Activated naive CD4-positive, alpha-beta T cell treated with anti-CD3 and anti-CD28 coated beads, Interleukin-2, amount 50 U/mL, for 24 hours (primary cell): ENCODE measurements at regions not wholly inside any gene's neighbourhood (a gene's known extent, or its start where the extent isn't known, plus 50 kb on each side); places are given as distances from the start of the nearest gene placed in this dataset.
A peak's percentile ranks its signal among the peaks of the same experiment; 100 is the strongest.

Experiments used
- H3K27ac Mint-ChIP-seq: one replicate; pipeline ENCODE4 v1.8.0; 2021; ENCODE audit warnings: mild to moderate bottlenecking, mixed read lengths
- H3K27me3 Mint-ChIP-seq: one replicate; pipeline ENCODE4 v1.8.0; 2021; ENCODE audit warnings: mixed read lengths
- H3K36me3 Mint-ChIP-seq: one replicate; pipeline ENCODE4 v1.8.0; 2021; ENCODE audit warnings: mixed read lengths
- H3K4me1 Mint-ChIP-seq: one replicate; pipeline ENCODE4 v1.8.0; 2021; ENCODE audit warnings: mixed read lengths
- H3K4me3 Mint-ChIP-seq: one replicate; pipeline ENCODE4 v1.8.0; 2021; ENCODE audit warnings: mild to moderate bottlenecking, mixed read lengths
- H3K9me3 Mint-ChIP-seq: one replicate; pipeline ENCODE4 v1.8.0; 2021; ENCODE audit warnings: mixed read lengths

GRCh38 chr9:88775037-88775471 is 216.2 kb upstream of the S1PR3 start:
- no peak overlapping the region for H3K4me3 Mint-ChIP-seq
- H3K27me3 Mint-ChIP-seq: peaks cover 6% of the 10 kb centered on the region
- H3K4me1 Mint-ChIP-seq: no peaks in the 10 kb centered on the region
- no peak overlapping the region for H3K27ac Mint-ChIP-seq
- H3K36me3 Mint-ChIP-seq: no peaks in the 10 kb centered on the region
- H3K9me3 Mint-ChIP-seq: no peaks in the 10 kb centered on the region

- Mint-ChIP-seq H3K9me3 (no peaks in the 10 kb centered on the region), H3K4me1 (no peaks in the 10 kb centered on the region), H3K36me3 (no peaks in the 10 kb centered on the region), H3K27me3 (peaks cover 6% of the 10 kb centered on the region), H3K4me3 (no peak overlapping the region), H3K27ac (no peak overlapping the region)
Measured at GRCh38 chr9:88775559-88775958, 215.7 kb upstream of the S1PR3 start.

- peaks cover 6% of the 10 kb centered on the region for H3K27me3 Mint-ChIP-seq
- H3K36me3 Mint-ChIP-seq: no peaks in the 10 kb centered on the region
- H3K4me3 Mint-ChIP-seq: no peak overlapping the region
- no peak overlapping the region for H3K27ac Mint-ChIP-seq
- H3K9me3 Mint-ChIP-seq: no peaks in the 10 kb centered on the region
- no peaks in the 10 kb centered on the region for H3K4me1 Mint-ChIP-seq
Measured at GRCh38 chr9:88775966-88776365, 215.3 kb upstream of the S1PR3 start.

GRCh38 chr9:88776717-88777497 is 214.4 kb upstream of the S1PR3 start:
- Mint-ChIP-seq H3K4me3 (no peak overlapping the region), H3K36me3 (no peaks in the 10 kb centered on the region), H3K9me3 (no peaks in the 10 kb centered on the region), H3K4me1 (no peaks in the 10 kb centered on the region), H3K27ac (no peak overlapping the region), H3K27me3 (peaks cover 8% of the 10 kb centered on the region)

GRCh38 chr9:88777498-88778312 is 213.6 kb upstream of the S1PR3 start:
- Mint-ChIP-seq H3K9me3 (no peaks in the 10 kb centered on the region), H3K27me3 (peaks cover 8% of the 10 kb centered on the region), H3K27ac (no peak overlapping the region), H3K36me3 (no peaks in the 10 kb centered on the region), H3K4me3 (no peak overlapping the region), H3K4me1 (no peaks in the 10 kb centered on the region)

- Mint-ChIP-seq H3K36me3 (no peaks in the 10 kb centered on the region), H3K9me3 (no peaks in the 10 kb centered on the region), H3K4me1 (no peaks in the 10 kb centered on the region), H3K27me3 (peaks cover 4% of the 10 kb centered on the region), H3K27ac (no peak overlapping the region), H3K4me3 (no peak overlapping the region)
Measured at GRCh38 chr9:88781628-88782391, 209.5 kb upstream of the S1PR3 start.

- no peak overlapping the region for H3K4me3 Mint-ChIP-seq
Measured at GRCh38 chr9:88782931-88783710, 208.1 kb upstream of the S1PR3 start.

GRCh38 chr9:88783711-88784083 is 207.6 kb upstream of the S1PR3 start:
- peaks cover 4% of the 10 kb centered on the region for H3K27me3 Mint-ChIP-seq
- H3K36me3 Mint-ChIP-seq: no peaks in the 10 kb centered on the region
- no peak overlapping the region for H3K4me3 Mint-ChIP-seq
- H3K9me3 Mint-ChIP-seq: no peaks in the 10 kb centered on the region
- no peaks in the 10 kb centered on the region for H3K4me1 Mint-ChIP-seq
- no peak overlapping the region for H3K27ac Mint-ChIP-seq

More at GRCh38 chr9:88782931-88783710, 208.1 kb upstream of the S1PR3 start:
- Mint-ChIP-seq H3K4me1 (no peaks in the 10 kb centered on the region), H3K27me3 (peaks cover 4% of the 10 kb centered on the region), H3K27ac (no peak overlapping the region), H3K9me3 (no peaks in the 10 kb centered on the region), H3K36me3 (no peaks in the 10 kb centered on the region)

- peaks cover 4% of the 10 kb centered on the region for H3K27me3 Mint-ChIP-seq
- H3K4me1 Mint-ChIP-seq: no peaks in the 10 kb centered on the region
- no peak overlapping the region for H3K27ac Mint-ChIP-seq
- H3K4me3 Mint-ChIP-seq: no peak overlapping the region
- H3K36me3 Mint-ChIP-seq: no peaks in the 10 kb centered on the region
- no peaks in the 10 kb centered on the region for H3K9me3 Mint-ChIP-seq
Measured at GRCh38 chr9:88784960-88785359, 206.3 kb upstream of the S1PR3 start.

GRCh38 chr9:88786291-88787079 is 204.8 kb upstream of the S1PR3 start:
- H3K9me3 Mint-ChIP-seq: no peaks in the 10 kb centered on the region
- no peaks in the 10 kb centered on the region for H3K4me1 Mint-ChIP-seq
- peaks cover 4% of the 10 kb centered on the region for H3K27me3 Mint-ChIP-seq
- H3K27ac Mint-ChIP-seq: no peak overlapping the region
- H3K36me3 Mint-ChIP-seq: no peaks in the 10 kb centered on the region
- H3K4me3 Mint-ChIP-seq: no peak overlapping the region

- Mint-ChIP-seq H3K9me3 (no peaks in the 10 kb centered on the region), H3K27ac (peak overlapping the region; percentile 3), H3K36me3 (no peaks in the 10 kb centered on the region)
Measured at GRCh38 chr9:88789785-88790184, 201.5 kb upstream of the S1PR3 start.

GRCh38 chr9:88791105-88791805 is 200.0 kb upstream of the S1PR3 start:
- Mint-ChIP-seq H3K36me3 (no peaks in the 10 kb centered on the region), H3K27me3 (no peaks in the 10 kb centered on the region), H3K9me3 (peaks cover 5% of the 10 kb centered on the region), H3K27ac (no peak overlapping the region), H3K4me3 (no peak overlapping the region), H3K4me1 (peaks cover 5% of the 10 kb centered on the region)

More at GRCh38 chr9:88789785-88790184, 201.5 kb upstream of the S1PR3 start:
- Mint-ChIP-seq H3K4me3 (no peak overlapping the region), H3K4me1 (peaks cover 5% of the 10 kb centered on the region), H3K27me3 (peaks cover 3% of the 10 kb centered on the region)

GRCh38 chr9:88792502-88792901 is 198.8 kb upstream of the S1PR3 start:
- no peak overlapping the region for H3K4me3 Mint-ChIP-seq
- H3K9me3 Mint-ChIP-seq: peaks cover 5% of the 10 kb centered on the region
- H3K4me1 Mint-ChIP-seq: peaks cover 5% of the 10 kb centered on the region
- no peaks in the 10 kb centered on the region for H3K36me3 Mint-ChIP-seq
- no peaks in the 10 kb centered on the region for H3K27me3 Mint-ChIP-seq
- no peak overlapping the region for H3K27ac Mint-ChIP-seq

GRCh38 chr9:88794100-88794499 is 197.2 kb upstream of the S1PR3 start:
- Mint-ChIP-seq H3K27ac (no peak overlapping the region), H3K36me3 (no peaks in the 10 kb centered on the region), H3K4me3 (no peak overlapping the region), H3K4me1 (peaks cover 5% of the 10 kb centered on the region), H3K27me3 (no peaks in the 10 kb centered on the region), H3K9me3 (peaks cover 5% of the 10 kb centered on the region)
